ENCODE measurements at regions not wholly inside any gene's neighbourhood (a gene's known extent, or its start where the extent isn't known, plus 50 kb on each side); places are given as distances from the start of the nearest gene placed in this dataset.

GRCh38 chr14:82719617-82720016 lies 1186.0 kb upstream of the SEL1L start:
- no peak for DNase-seq (ENCODE audit: low read depth)

GRCh38 chr14:82720431-82720830 lies 1186.8 kb upstream of the SEL1L start:
- no peak for DNase-seq (ENCODE audit: low read depth)

GRCh38 chr14:82720946-82721345 lies 1187.3 kb upstream of the SEL1L start:
- no peak for DNase-seq (ENCODE audit: low read depth)

GRCh38 chr14:82724316-82724715 lies 1190.7 kb upstream of the SEL1L start:
- no peak for DNase-seq (ENCODE audit: low read depth)

GRCh38 chr14:82725213-82725612 lies 1191.6 kb upstream of the SEL1L start:
- no peak for DNase-seq (ENCODE audit: low read depth)

GRCh38 chr14:82731526-82731925 lies 1197.9 kb upstream of the SEL1L start:
- no peak for DNase-seq (ENCODE audit: low read depth)

- no peak for DNase-seq (ENCODE audit: low read depth)
Measured at GRCh38 chr14:82740547-82740946, 1206.9 kb upstream of the SEL1L start.

- no peak for DNase-seq (ENCODE audit: low read depth)
Measured at GRCh38 chr14:82755476-82755875, 1221.8 kb upstream of the SEL1L start.

- DNase-seq (ENCODE audit: low read depth): no peak
Measured at GRCh38 chr14:82755923-82756322, 1222.3 kb upstream of the SEL1L start.

GRCh38 chr14:82757776-82758175 lies 1224.1 kb upstream of the SEL1L start:
- no peak for DNase-seq (ENCODE audit: low read depth)

- DNase-seq (ENCODE audit: low read depth): no peak
Measured at GRCh38 chr14:82759656-82760055, 1226.0 kb upstream of the SEL1L start.

GRCh38 chr14:82766123-82766522 lies 1232.5 kb upstream of the SEL1L start:
- DNase-seq (ENCODE audit: low read depth): no peak

- no peak for DNase-seq (ENCODE audit: low read depth)
Measured at GRCh38 chr14:82766996-82767395, 1233.3 kb upstream of the SEL1L start.

GRCh38 chr14:82776958-82777357 lies 1243.3 kb upstream of the SEL1L start:
- no peak for DNase-seq (ENCODE audit: low read depth)

GRCh38 chr14:82778008-82778590 lies 1244.4 kb upstream of the SEL1L start:
- DNase-seq (ENCODE audit: low read depth): no peak

GRCh38 chr14:82778601-82779000 lies 1244.9 kb upstream of the SEL1L start:
- DNase-seq (ENCODE audit: low read depth): no peak

GRCh38 chr14:82779301-82779700 lies 1245.6 kb upstream of the SEL1L start:
- no peak for DNase-seq (ENCODE audit: low read depth)

GRCh38 chr14:82785756-82786482 lies 1252.3 kb upstream of the SEL1L start:
- no peak for DNase-seq (ENCODE audit: low read depth)

- DNase-seq (ENCODE audit: low read depth): no peak
Measured at GRCh38 chr14:82786483-82786880, 1252.8 kb upstream of the SEL1L start.

GRCh38 chr14:82796086-82796485 lies 1262.4 kb upstream of the SEL1L start:
- no peak for DNase-seq (ENCODE audit: low read depth)

GRCh38 chr14:82798276-82798675 lies 1264.6 kb upstream of the SEL1L start:
- no peak for DNase-seq (ENCODE audit: low read depth)

- DNase-seq (ENCODE audit: low read depth): no peak
Measured at GRCh38 chr14:82805892-82806825, 1272.5 kb upstream of the SEL1L start.

- no peak for DNase-seq (ENCODE audit: low read depth)
Measured at GRCh38 chr14:82811246-82811645, 1277.6 kb upstream of the SEL1L start.
